Smooth muscle cell of the brain vasculature (primary cell): ENCODE measurements at regions not wholly inside any gene's neighbourhood (a gene's known extent, or its start where the extent isn't known, plus 50 kb on each side); places are given as distances from the start of the nearest gene placed in this dataset.

ENCODE experiments used
- DNase-seq: peaks from one replicate; pipeline ENCODE4 v3.0.0-alpha.2; 2012; ENCODE audit warnings: low read depth, low spot score

DNA sequence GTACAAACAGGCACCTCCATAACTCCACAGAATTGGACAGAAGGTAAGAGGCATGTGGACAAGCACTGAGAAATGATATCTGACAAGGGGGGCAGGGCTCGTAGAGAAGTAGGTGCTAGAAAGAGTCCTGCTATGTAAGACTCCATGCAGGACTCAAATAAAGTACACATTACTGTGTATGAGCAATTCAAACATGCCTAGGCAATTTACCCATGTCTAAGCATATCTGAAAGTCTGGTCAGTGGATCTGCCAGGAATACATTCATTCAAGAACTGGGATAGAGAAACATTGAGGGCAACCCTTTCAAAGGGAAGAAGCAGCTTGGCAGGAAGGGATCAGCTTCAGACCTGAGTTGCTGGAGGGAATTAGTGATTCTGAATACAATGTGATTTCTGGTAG, 174.1 kb upstream of the MCTP2 start:
- DNase-seq = no peak

DNA sequence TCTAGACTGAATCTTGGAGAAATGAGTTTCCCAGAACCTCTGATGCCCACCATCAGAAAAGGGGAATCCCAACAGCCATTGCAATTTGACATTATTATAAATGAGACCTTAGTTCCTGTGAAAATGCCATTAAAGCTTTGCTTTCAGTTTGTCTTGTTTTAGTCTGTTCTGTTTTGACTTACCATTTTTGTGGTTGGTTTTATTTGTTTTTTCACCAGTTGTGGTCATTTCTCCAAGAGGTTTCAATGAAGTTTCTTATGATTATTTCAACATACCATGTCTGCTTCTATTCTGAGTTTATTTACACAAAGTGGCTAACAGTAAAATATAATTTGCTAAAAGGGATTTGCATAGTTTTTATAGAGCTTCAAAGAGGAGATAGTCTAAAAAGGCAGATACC, 175.0 kb upstream of the MCTP2 start:
- DNase-seq = peak; percentile 37

DNA sequence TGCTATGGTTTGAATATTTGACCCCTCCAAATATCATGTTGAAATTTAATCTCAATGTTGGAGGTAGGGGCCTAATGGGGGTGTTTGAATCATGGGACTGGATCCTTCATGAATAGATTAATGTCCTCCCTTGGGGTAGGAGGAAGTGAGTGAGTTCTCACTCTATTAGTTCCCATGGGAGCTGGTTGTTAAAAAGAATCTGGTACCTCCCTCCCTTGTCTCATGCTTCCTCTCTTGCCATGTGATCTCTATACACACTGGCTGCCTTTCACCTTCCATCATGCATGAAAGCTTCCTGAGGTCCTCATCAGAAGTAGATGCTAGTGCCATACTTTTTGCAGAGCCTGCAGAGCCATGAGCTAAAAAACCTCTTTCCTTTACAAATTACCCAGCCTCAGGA, 177.7 kb upstream of the MCTP2 start:
- DNase-seq = no peak

- no peak for DNase-seq
These were observed 178.7 kb upstream of the MCTP2 start for GRCh38 chr15:94052711-94053110.

DNA sequence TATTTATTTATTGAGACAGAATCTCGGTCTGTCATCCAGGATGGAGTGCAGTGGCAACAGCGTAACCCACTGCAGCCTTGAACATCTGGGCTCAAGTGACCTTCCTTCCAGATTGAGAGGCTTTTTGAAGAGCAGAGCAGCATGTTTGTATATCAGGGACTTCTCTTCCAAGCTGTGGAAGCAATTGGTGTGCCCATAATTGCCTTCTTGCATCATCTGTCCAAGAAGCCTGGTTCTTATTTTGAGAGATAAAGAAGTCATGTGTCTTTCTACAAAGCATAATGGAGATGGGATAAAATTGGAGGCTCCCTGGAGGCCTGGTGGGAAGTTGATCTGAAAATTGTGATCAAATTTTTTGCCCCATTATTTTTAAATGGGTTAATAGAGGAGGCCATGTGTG, 183.8 kb upstream of the MCTP2 start:
- no peak for DNase-seq

- no peak for DNase-seq
These were observed 189.0 kb upstream of the MCTP2 start for GRCh38 chr15:94042180-94042928.

GRCh38 chr15:94041746-94042145, 189.6 kb upstream of the MCTP2 start:
- DNase-seq = no peak

DNA sequence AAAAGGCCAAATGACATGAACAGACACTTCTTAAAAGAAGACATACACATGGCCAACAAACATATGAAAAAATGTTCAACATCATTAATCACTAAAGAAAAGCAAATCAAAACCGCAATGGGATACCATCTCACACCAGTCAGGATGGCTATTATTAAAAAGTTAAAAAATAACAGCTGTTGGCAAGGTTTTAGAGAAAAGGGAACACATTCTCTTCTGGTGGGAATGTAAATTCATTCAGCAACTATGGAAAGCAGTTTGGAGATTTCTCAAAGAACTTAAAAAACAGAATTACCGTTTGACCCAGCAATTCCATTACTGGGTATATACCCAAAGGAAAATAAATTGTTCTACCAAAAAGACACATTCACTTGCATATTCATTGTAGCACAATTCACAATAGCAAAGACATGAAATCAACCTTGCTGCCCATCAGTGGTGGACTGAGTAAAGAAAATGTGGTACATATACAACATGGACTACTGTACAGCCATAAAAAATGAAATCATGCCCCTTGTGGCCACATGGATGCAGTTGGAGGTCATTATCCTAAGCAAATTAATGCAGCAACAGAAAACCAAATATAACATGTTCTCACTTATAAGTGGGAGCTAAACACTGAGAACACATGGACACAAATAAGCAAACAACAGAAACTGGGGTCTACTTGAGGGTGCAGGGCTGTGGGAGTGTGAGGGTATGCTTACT, 190.7 kb upstream of the MCTP2 start:
- DNase-seq = no peak

GRCh38 chr15:94036156-94036555, 195.2 kb upstream of the MCTP2 start:
- no peak for DNase-seq

DNA sequence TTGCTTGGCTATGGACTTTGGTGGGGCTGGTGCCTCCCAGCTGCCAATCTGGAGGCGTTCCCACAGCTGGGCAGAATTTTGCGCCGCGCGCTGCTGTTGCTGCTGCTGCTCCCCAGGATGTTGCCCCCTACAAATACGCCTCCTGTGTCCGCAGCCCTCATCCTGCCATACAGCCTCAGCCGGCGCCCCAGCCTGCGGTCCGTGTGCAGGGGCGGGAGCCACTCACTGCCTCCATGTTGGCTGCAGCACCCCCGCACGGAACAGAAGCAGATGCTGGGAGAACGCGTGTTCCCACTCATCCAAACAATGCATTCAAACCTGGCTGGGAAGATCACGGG, 197.7 kb upstream of the MCTP2 start:
- no peak for DNase-seq

DNA sequence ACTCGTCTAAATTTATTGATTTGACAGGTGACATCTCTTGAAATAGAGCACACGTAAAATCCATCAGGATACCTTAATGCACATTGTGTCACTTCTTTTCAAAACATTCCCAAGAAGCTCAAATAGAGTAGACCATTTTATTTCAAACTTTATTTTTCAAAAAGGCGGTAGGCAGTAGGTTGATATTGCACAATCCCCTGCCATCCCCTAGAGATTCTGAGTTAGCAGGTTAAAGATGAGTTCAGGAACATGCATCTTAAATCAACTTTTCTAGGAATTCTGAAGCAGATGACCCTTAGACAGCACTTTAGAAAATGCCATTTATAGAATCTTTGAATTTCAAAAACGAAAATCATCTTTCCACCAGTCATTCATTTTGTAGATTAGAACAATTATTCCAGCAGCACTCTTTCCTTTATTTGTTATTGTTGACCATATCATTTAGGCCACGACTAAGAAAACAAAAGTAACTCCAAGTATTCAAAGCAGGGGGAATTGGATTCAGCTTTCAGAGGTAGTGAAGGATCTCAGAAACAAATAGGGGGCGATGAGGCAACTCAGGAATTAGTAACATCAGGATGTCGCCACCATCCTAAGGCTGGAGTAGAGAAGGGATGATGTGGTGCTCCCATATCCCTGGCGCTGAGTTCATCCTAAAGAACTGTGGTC, 198.2 kb upstream of the MCTP2 start:
- no peak for DNase-seq

DNA sequence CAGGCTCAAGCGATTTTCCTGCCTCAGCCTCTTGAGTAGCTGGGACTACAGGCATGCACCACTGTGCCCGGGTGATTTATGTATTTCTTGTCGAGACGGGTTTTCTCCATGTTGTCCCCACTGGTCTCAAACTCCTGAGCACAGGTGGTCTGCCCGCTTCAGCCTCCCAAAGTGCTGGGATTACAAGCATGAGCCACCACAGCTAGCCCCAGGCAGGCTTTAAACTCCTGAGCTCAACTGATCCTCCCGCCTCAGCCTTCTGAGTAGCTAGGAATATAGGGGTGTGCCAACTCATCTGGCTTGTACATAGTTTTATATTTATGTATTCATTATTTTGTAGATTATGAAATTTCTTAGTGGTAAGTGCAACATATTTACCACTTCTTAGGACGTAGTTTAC, 198.8 kb upstream of the MCTP2 start:
- no peak for DNase-seq

DNA sequence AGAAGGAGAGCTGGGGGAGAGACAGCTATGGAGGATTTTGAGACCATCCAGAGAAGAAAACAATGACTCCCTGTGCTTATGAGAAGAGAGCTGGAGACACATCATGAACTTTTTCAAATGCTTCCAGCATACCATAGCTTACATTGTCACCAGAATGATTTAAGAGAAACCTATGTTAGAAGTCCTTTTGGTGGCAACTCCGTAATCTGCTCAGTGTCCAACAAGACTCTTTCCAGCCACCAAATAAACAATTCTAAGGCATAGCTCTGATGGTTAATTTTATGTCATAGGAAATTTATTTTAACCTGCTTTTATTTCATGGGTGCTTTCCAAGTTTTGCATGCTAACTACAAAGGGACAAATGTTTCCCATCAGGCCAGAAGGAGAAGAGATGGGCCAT, 200.3 kb upstream of the MCTP2 start:
- no peak for DNase-seq

- DNase-seq = no peak
These were observed 201.9 kb upstream of the MCTP2 start for GRCh38 chr15:94029495-94029894.

DNA sequence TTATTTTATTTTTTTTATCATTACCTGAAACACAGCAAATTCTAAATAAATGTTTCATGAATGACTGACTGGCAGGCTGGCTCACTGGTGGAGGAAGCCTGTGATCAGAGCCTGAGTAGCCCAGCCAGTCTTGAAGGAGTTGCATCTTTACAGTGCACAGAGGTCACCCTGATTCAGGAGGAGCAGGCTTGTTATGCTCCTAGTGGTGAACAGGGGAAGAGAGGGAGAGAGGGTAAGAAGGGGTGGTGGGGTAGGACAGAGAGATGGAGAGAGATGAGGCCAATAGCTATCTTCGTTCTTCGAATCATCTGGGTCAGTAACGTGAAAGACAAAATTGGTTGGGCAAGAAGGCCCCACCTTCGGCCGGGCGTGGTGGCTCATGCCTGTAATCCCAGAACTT, 202.6 kb upstream of the MCTP2 start:
- no peak for DNase-seq

DNA sequence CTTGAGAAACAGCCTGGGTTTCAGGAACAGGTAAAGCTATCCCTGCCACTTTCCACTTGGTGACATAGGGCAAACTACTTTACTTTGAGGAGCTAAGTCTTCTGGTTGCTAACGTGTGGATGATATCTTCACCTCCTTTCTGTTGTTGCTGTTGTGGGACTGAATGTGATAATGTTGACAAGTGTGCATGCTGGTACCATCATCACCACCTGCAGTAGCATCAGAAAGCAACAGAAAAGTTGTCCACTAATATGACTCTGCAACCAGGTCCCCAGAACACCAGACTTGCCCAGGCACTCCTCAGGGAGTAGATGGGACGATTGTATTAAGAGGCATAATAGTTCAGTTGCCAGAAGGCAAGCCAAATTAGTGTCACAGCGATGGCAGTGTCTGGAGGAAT, 203.2 kb upstream of the MCTP2 start:
- DNase-seq = no peak

DNA sequence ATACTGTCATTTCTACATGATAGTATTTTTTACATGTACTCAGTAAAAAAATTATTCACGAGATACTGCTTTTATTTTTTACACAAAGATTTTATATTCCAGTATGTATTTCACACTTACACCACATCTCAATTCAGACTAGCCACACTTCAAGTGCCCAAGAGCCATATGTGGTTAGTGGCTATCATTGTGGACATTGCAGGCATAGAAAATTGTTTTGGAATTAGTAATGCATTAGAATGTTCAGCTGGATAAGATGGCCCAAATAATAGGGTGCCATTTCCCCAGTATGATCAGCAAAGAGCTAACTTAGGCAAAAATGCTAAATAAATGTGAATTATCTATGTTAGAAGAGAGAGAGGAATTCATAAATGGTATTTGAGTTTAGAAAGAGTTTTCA, 203.8 kb upstream of the MCTP2 start:
- no peak for DNase-seq

- DNase-seq = no peak
These were observed 204.7 kb upstream of the MCTP2 start for GRCh38 chr15:94026458-94027304.

- no peak for DNase-seq
These were observed 207.8 kb upstream of the MCTP2 start for GRCh38 chr15:94023531-94023930.

- DNase-seq = no peak
These were observed 209.6 kb upstream of the MCTP2 start for GRCh38 chr15:94021621-94022320.

DNA sequence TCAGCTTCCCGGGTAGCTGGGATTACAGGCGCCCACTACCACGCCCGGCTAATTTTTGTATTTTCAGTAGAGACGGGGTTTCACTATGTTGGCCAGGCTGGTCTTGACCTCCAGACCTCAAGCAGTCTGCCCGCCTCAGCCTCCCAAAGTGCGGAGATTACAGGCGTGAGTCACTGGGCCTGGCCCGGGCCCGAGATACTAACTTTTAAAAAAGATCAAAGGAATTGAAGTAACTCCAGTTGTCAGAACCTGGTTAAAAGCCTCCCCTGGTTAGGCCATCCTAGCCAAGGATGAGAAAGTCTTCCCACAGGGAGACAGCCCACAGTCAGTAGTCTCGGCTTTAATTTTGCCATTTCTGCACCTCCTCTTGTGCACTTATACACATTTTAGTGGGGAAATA, 212.3 kb upstream of the MCTP2 start:
- no peak for DNase-seq

DNA sequence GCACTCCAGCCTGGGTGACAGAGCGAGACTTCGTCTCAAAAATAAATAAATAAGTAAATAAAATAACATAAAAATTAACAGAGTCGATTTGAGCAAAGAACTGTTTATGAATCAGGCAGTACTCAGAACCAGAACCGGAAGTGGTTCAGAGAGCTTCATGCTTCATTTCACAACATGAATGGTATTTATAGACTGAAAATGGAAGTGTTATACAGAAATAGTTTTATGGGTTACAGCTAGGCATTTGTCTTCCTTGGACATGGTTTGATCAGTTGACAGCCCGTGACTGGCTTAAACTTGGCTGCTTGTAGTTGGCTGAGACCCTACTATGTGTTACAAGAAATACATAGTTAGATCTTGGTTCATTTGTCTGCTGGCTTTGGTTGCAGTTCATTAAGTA, 216.0 kb upstream of the MCTP2 start:
- DNase-seq = no peak
